ENCODE measurements at regions not wholly inside any gene's neighbourhood (a gene's known extent, or its start where the extent isn't known, plus 50 kb on each side); places are given as distances from the start of the nearest gene placed in this dataset.

DNA sequence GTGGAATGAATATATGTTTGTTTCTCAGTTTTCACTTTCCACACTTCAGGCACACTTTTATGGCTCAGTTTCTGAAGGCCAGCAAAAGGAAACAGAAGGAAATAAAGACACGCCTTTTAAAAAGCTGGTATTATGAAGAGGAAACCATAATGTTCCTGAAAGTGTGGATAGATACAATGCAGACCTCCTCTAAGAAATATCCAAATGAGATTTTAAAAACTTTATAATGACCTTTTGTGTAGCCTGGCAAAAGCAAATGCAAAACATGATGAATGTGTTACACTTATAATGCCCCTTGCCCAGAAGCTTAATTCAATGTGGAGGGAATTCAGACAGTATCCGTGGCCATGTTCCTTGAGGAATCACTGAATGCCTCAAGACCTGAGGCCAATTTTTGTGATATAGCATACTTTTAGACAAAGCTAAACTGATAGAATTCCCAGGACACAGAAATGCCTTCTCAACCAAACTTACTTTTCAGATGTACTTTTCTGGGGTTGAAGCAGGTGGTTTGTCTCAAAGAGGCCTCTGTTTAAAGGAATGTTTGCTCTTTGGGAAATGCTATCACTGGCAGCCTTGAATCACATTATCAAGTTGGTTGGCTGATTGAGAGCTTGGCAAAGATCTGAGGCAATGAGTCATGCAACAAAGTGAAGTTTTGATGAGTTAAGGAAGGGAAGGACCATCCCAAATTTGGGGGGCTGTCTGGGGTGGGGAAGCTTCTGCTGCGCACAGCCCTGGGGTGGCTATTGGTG lies 77.1 kb upstream of the CACNA2D3 start:
- TF ChIP-seq, protein P1, sequence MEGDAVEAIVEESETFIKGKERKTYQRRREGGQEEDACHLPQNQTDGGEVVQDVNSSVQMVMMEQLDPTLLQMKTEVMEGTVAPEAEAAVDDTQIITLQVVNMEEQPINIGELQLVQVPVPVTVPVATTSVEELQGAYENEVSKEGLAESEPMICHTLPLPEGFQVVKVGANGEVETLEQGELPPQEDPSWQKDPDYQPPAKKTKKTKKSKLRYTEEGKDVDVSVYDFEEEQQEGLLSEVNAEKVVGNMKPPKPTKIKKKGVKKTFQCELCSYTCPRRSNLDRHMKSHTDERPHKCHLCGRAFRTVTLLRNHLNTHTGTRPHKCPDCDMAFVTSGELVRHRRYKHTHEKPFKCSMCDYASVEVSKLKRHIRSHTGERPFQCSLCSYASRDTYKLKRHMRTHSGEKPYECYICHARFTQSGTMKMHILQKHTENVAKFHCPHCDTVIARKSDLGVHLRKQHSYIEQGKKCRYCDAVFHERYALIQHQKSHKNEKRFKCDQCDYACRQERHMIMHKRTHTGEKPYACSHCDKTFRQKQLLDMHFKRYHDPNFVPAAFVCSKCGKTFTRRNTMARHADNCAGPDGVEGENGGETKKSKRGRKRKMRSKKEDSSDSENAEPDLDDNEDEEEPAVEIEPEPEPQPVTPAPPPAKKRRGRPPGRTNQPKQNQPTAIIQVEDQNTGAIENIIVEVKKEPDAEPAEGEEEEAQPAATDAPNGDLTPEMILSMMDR (IDR thresholded peaks at IDR 0.05), result no peak
- TF ChIP-seq ZFX (IDR thresholded peaks at IDR 0.05; ENCODE audit: borderline replicate concordance), result no peak

All from 22Rv1 (cell line).